H1 (cell line): ENCODE measurements at regions not wholly inside any gene's neighbourhood (a gene's known extent, or its start where the extent isn't known, plus 50 kb on each side); places are given as distances from the start of the nearest gene placed in this dataset.
"Not testable (repeated sequence)": the region's sequence is repeated elsewhere in the genome, so short reads cannot be mapped to it uniquely, and the experiment has no call there.

Source experiments
- CTCF ChIA-PET: fragments of 300-600 bp; sonication (Branson Sonifier 250); formaldehyde crosslinking; loops from one replicate; lab custom pipeline; 2021; ENCODE audit not compliant: partially characterized antibody; lab: Charles Lee
- POLR2A ChIA-PET: fragments of 300-600 bp; sonication (Branson Sonifier 250); formaldehyde crosslinking; loops from one replicate; lab custom pipeline; 2021; ENCODE audit warnings: inconsistent platforms; ENCODE audit not compliant: partially characterized antibody; lab: Charles Lee
- DNase-seq, 2 experiments: peaks; one replicate each; pipeline versions ENCODE4 v3.0.0 to v3.0.0-alpha.2; 2010 to 2022; ENCODE audit warnings: low spot score in 2 of 2, low read depth in 1 of 2, mixed read lengths in 1 of 2
- FAIRE-seq: peaks from 2 replicates; lab custom pipeline; 2011; peaks lifted over from hg19 to GRCh38; lab: Jason Lieb, UNC
- H2AFZ ChIP-seq: 2 replicates; pipeline ENCODE4 v1.8.1; 2012; ENCODE audit warnings: low read length, inconsistent platforms
- H2AK5ac ChIP-seq: 2 replicates; pipeline ENCODE4 v1.6.1; 2013; ENCODE audit warnings: low read depth, low read length
- H2BK120ac ChIP-seq: replicated peaks from 2 replicates; pipeline ENCODE3; 2013; ENCODE audit warnings: low read depth, low read length, inconsistent platforms
- H2BK12ac ChIP-seq: 2 replicates; pipeline ENCODE4 v1.6.1; 2013; ENCODE audit warnings: low read depth, low read length
- H2BK15ac ChIP-seq: 2 replicates; pipeline ENCODE4 v1.6.1; 2013; ENCODE audit warnings: low read length
- H2BK20ac ChIP-seq: 2 replicates; pipeline ENCODE4 v1.6.1; 2013; ENCODE audit warnings: low read length
- H2BK5ac ChIP-seq: 2 replicates; pipeline ENCODE4 v1.6.1; 2013; ENCODE audit warnings: low read depth, low read length
- H3K14ac ChIP-seq: 2 replicates; pipeline ENCODE4 v1.6.1; 2013; ENCODE audit warnings: inconsistent platforms; ENCODE audit not compliant: insufficient read length
- H3K18ac ChIP-seq: 2 replicates; pipeline ENCODE4 v1.6.1; 2013; ENCODE audit warnings: low read length; ENCODE audit errors: extremely low read depth
- H3K23ac ChIP-seq: 2 replicates; pipeline ENCODE4 v1.6.1; 2013; ENCODE audit warnings: inconsistent platforms; ENCODE audit not compliant: insufficient read length
- H3K23me2 ChIP-seq: 2 replicates; pipeline ENCODE4 v1.6.1; 2013; ENCODE audit warnings: low read depth, low read length
- H3K27ac ChIP-seq: 2 replicates; pipeline ENCODE4 v1.6.1; 2011; ENCODE audit warnings: low read depth, low read length, inconsistent platforms
- H3K27me3 ChIP-seq, 4 experiments: replicated peaks in 1 of 4; 1 replicate in 1 of 4; 2 replicates in 3 of 4; pipeline versions ENCODE4 v1.6.1 to v1.8.1; 2011 to 2013; ENCODE audit warnings: low read length in 3 of 4, mild to moderate bottlenecking in 3 of 4, inconsistent platforms in 2 of 4, mixed read lengths in 2 of 4, moderate library complexity in 1 of 4; ENCODE audit not compliant: control insufficient read depth in 3 of 4, insufficient read depth in 3 of 4; ENCODE audit errors: extremely low read depth in 1 of 4
- H3K36me3 ChIP-seq, 4 experiments: 2 replicates each; pipeline versions ENCODE4 v1.6.1 to v1.8.1; 2011 to 2013; ENCODE audit warnings: mild to moderate bottlenecking in 4 of 4, low read length in 3 of 4, moderate library complexity in 2 of 4, control low read depth in 1 of 4, inconsistent platforms in 1 of 4; ENCODE audit not compliant: insufficient read depth in 4 of 4, control insufficient read depth in 2 of 4
- H3K4ac ChIP-seq: replicated peaks from 2 replicates; pipeline ENCODE3; 2013; ENCODE audit warnings: low read length, low read depth, mixed read lengths, inconsistent platforms; ENCODE audit not compliant: insufficient read length
- H3K4me1 ChIP-seq, 4 experiments: replicated peaks in 1 of 4; 1 replicate in 1 of 4; 2 replicates in 3 of 4; pipeline versions ENCODE4 v1.6.1 to v1.8.1; 2011 to 2013; ENCODE audit warnings: low read length in 3 of 4, inconsistent platforms in 2 of 4, mixed read lengths in 1 of 4; ENCODE audit not compliant: insufficient read depth in 4 of 4, control insufficient read depth in 3 of 4
- H3K4me2 ChIP-seq, 2 experiments: 2 replicates each; pipeline versions ENCODE4 v1.6.1 to v1.8.1; 2011 to 2013; ENCODE audit warnings: low read depth in 2 of 2, low read length in 2 of 2, control low read depth in 1 of 2, inconsistent platforms in 1 of 2, mild to moderate bottlenecking in 1 of 2; ENCODE audit not compliant: insufficient read depth in 1 of 2
- H3K4me3 ChIP-seq, 4 experiments: fragments of 200-600, 300-600 bp in 1 of 4; sonication (generic), shearing (Covaris generic), sonication (Bioruptor Twin) in 1 of 4; 2 replicates each; pipeline versions ENCODE4 v1.5.1 to v1.8.1; 2011 to 2016; ENCODE audit warnings: low read length in 4 of 4, low read depth in 3 of 4, control low read depth in 2 of 4, inconsistent platforms in 2 of 4, mild to moderate bottlenecking in 2 of 4, mixed read lengths in 1 of 4, moderate library complexity in 1 of 4; ENCODE audit not compliant: insufficient read depth in 2 of 4; ENCODE audit errors: extremely low read depth in 1 of 4
- H3K56ac ChIP-seq: replicated peaks from 2 replicates; pipeline ENCODE3; 2013; ENCODE audit warnings: low read depth, mild to moderate bottlenecking, mixed read lengths, low read length, inconsistent platforms; ENCODE audit not compliant: insufficient read length
- H3K79me1 ChIP-seq: 2 replicates; pipeline ENCODE4 v1.6.1; 2013; ENCODE audit warnings: low read depth, low read length, control low read depth
- H3K79me2 ChIP-seq, 2 experiments: 2 replicates each; pipeline versions ENCODE4 v1.6.1 to v1.8.1; 2012 to 2013; ENCODE audit warnings: low read length in 2 of 2, mild to moderate bottlenecking in 2 of 2, inconsistent platforms in 1 of 2; ENCODE audit not compliant: insufficient read depth in 2 of 2, control insufficient read depth in 1 of 2
- H3K9ac ChIP-seq, 4 experiments: replicated peaks in 1 of 4; 1 replicate in 1 of 4; 2 replicates in 3 of 4; pipeline versions ENCODE4 v1.6.1 to v1.8.1; 2011 to 2013; ENCODE audit warnings: low read depth in 3 of 4, low read length in 3 of 4, control low read depth in 2 of 4, mild to moderate bottlenecking in 2 of 4, moderate library complexity in 2 of 4, inconsistent platforms in 1 of 4; ENCODE audit errors: extremely low read depth in 1 of 4
- H3K9me3 ChIP-seq, 2 experiments: 2 replicates each; pipeline versions ENCODE4 v1.6.1 to v1.8.1; 2012 to 2013; ENCODE audit warnings: mild to moderate bottlenecking in 2 of 2, moderate library complexity in 2 of 2, control low read depth in 1 of 2, inconsistent platforms in 1 of 2, low read depth in 1 of 2, low read length in 1 of 2, mixed read lengths in 1 of 2; ENCODE audit not compliant: insufficient read depth in 2 of 2
- H4K20me1 ChIP-seq, 2 experiments: replicated peaks in 1 of 2; 2 replicates each; pipeline versions ENCODE3 to v1.8.1; 2011 to 2013; ENCODE audit warnings: inconsistent platforms in 2 of 2, low read length in 2 of 2, mild to moderate bottlenecking in 1 of 2; ENCODE audit not compliant: insufficient read depth in 2 of 2, control insufficient read depth in 1 of 2
- H4K5ac ChIP-seq: 2 replicates; pipeline ENCODE4 v1.6.1; 2013; ENCODE audit warnings: low read length, low read depth, mixed read lengths, inconsistent platforms; ENCODE audit not compliant: insufficient read length
- H4K8ac ChIP-seq: 2 replicates; pipeline ENCODE4 v1.8.0; 2013; ENCODE audit warnings: mild to moderate bottlenecking, moderate library complexity, low read length, inconsistent platforms; ENCODE audit not compliant: insufficient read depth; ENCODE audit errors: extremely low read depth
- H4K91ac ChIP-seq: replicated peaks from 2 replicates; pipeline ENCODE3; 2013; ENCODE audit warnings: low read length, mixed read lengths, inconsistent platforms; ENCODE audit not compliant: insufficient read length
- WGBS, 2 experiments: shearing (Covaris generic) in 1 of 2; methylation state at CpG; one replicate each; pipeline versions ENCODE4 v1.1.6 to v1.1.7; 2013 to 2015; ENCODE audit warnings: low lambda C conversion rate in 2 of 2, mixed read lengths in 2 of 2, inconsistent platforms in 1 of 2, low coverage in 1 of 2, missing lambda C conversion rate in 1 of 2; ENCODE audit not compliant: insufficient replicate concordance in 2 of 2, insufficient coverage in 1 of 2, insufficient read length in 1 of 2; ENCODE audit errors: extremely low coverage in 1 of 2, missing lambda C conversion rate in 1 of 2; 5-methylcytosine and 5-hydroxymethylcytosine counted together

DNA sequence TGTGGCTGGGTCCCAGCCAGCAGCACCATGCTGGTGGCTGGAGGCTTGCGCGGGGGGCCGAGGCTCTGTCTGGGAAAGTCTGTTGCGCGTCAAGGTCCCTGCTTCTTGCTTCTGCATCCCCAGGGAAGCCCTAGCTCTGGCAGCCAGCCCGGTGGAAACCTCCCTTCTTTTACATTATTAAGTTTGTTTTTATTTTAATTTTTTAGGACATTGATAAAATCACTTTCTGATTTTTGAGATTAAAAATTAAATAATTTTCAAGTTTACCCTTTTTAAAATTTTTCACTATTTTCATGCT, 81.6 kb downstream of the TRIM51G start:
- H4K91ac ChIP-seq, H2BK12ac ChIP-seq, H3K4me1 ChIP-seq, H3K27ac ChIP-seq, H3K23me2 ChIP-seq, H3K4ac ChIP-seq, H2BK20ac ChIP-seq, H3K27me3 ChIP-seq, H3K56ac ChIP-seq, H3K4me2 ChIP-seq, H3K79me2 ChIP-seq, H2BK15ac ChIP-seq, H3K14ac ChIP-seq, FAIRE-seq, CTCF ChIA-PET, DNase-seq, H3K36me3 ChIP-seq, H3K9ac ChIP-seq, H3K18ac ChIP-seq, H2BK5ac ChIP-seq, H4K20me1 ChIP-seq, H4K5ac ChIP-seq, H3K4me3 ChIP-seq, H2AK5ac ChIP-seq, H3K23ac ChIP-seq, H2AFZ ChIP-seq, POLR2A ChIA-PET, H3K79me1 ChIP-seq, H2BK120ac ChIP-seq: not testable (repeated sequence)
- peak overlapping the region; percentile 57; the same call in 1 of the 2 replicates for H4K8ac ChIP-seq
- 96% methylated on average over 6 of the region's 6 CpGs; no CpG with 5 or more reads in 1 of the 2 experiments for WGBS, 2 experiments
- H3K9me3 ChIP-seq = peaks cover 11 to 35% of the 10 kb centered on the region in 2 experiments; a peak in 2 of 4 replicates

DNA sequence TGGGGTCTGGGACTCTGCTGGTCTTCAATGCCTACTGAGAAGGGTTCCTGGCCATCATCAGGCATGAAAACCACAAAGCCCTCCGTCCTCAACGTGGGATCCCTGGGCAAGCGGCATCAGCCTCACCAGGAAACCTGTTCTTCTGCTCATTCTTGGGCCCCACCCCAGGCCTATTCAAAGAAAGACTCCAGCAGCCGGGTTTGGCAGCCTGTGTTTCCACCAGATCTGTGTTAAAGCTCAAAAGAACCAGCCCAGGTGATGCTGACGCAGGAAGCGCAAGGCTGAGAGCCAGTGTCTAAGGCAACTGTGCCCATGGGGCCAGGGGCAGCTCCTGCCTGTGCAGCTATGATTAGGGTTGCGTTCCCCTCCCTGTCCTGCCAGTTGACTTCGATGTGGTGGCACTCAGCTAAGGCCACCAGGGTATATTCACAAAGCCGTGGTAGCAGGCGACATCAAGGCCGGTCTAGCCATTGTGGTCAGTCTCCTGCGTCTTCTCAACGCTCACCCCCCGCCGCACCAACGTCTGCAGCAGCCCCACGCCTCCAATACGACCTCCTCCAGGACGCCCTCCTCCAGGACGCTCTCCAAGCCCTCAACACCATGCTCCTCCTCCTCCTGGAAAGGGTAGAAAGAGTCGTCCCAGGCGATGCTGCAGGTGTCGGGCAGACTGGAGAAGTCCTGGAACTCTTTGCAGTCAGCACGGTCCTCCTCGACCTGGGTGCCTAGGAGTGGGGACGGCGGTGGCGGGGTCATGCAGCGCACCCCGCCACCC, 82.1 kb downstream of the TRIM51G start:
- 87% methylated on average over 22 of the region's 30 CpGs; no CpG with 5 or more reads in 1 of the 2 experiments for WGBS, 2 experiments
- H4K20me1 ChIP-seq, H3K36me3 ChIP-seq, H2BK20ac ChIP-seq, H3K4me1 ChIP-seq, H3K14ac ChIP-seq, H3K23me2 ChIP-seq, H4K91ac ChIP-seq, H2BK120ac ChIP-seq, H3K79me1 ChIP-seq, H3K56ac ChIP-seq, H3K18ac ChIP-seq, H3K23ac ChIP-seq, H2BK12ac ChIP-seq, H3K4ac ChIP-seq, DNase-seq, H3K4me2 ChIP-seq, H2AK5ac ChIP-seq, H4K5ac ChIP-seq, H2BK5ac ChIP-seq, FAIRE-seq, H3K79me2 ChIP-seq, CTCF ChIA-PET, H3K27ac ChIP-seq, H2AFZ ChIP-seq, H3K9ac ChIP-seq, H2BK15ac ChIP-seq, H4K8ac ChIP-seq, H3K27me3 ChIP-seq, POLR2A ChIA-PET, H3K4me3 ChIP-seq: not testable (repeated sequence)
- H3K9me3 ChIP-seq = peaks cover 11 to 35% of the 10 kb centered on the region in 2 experiments; a peak in 2 of 4 replicates
